Adrenal gland (tissue), 5 donors: ENCODE measurements at regions not wholly inside any gene's neighbourhood (a gene's known extent, or its start where the extent isn't known, plus 50 kb on each side); places are given as distances from the start of the nearest gene placed in this dataset.

ENCODE experiments used
- CTCF ChIP-seq, 6 experiments: fragments of 450-650 bp in 4 of 6; fragments of 200-600 bp in 2 of 6; sonication (generic) in 1 of 6; IDR thresholded peaks; 1 replicate in 5 of 6; 2 replicates in 1 of 6; pipeline versions ENCODE4 v1.5.1 to v1.8.0; 2016 to 2021; ENCODE audit warnings: antibody characterized with exemption in 6 of 6, mild to moderate bottlenecking in 2 of 6, moderate library complexity in 1 of 6
- POLR2A ChIP-seq, 2 donors: fragments of 450-650 bp; IDR thresholded peaks; one replicate each; pipeline ENCODE4 v1.6.1; 2017; ENCODE audit warnings: antibody characterized with exemption in 2 of 2, mild to moderate bottlenecking in 2 of 2, moderate library complexity in 1 of 2
- donor health status: DM: no; HTN: no; CAD: no.

- TF ChIP-seq CTCF (IDR thresholded peaks at IDR 0.05) (no peak), POLR2A (IDR thresholded peaks at IDR 0.05) (no peak)
These were observed 341.4 kb upstream of the ATP11B start for GRCh38 chr3:182451871-182452270.
